WTC11 (cell line): ENCODE measurements at regions not wholly inside any gene's neighbourhood (a gene's known extent, or its start where the extent isn't known, plus 50 kb on each side); places are given as distances from the start of the nearest gene placed in this dataset.

Source experiments
- ATAC-seq: fragments of 200-7000 bp; cut with Tn5 transposase; 2 replicates; pipeline ENCODE4 v1.10.0; 2021; ENCODE audit warnings: mild to moderate bottlenecking, moderate library complexity
- CTCF ChIA-PET: fragments of 300-600 bp; sonication (Branson Sonifier 250); formaldehyde crosslinking; loops from one replicate; lab custom pipeline; 2021; ENCODE audit warnings: antibody characterized with exemption; lab: Charles Lee
- POLR2A ChIA-PET: fragments of 350-600 bp; sonication (Branson Sonifier 250); formaldehyde crosslinking; loops from one replicate; lab custom pipeline; 2021; ENCODE audit warnings: antibody characterized with exemption; lab: Charles Lee
- DNase-seq: peaks from one replicate; pipeline ENCODE4 v3.0.0; 2021; ENCODE audit warnings: low spot score
- H3K27ac Mint-ChIP-seq: 2 replicates; pipeline ENCODE4 v1.8.0; 2021; ENCODE audit warnings: mixed read lengths
- H3K27me3 Mint-ChIP-seq: 2 replicates; pipeline ENCODE4 v1.8.0; 2021; ENCODE audit warnings: low read depth, mild to moderate bottlenecking, moderate library complexity, mixed read lengths
- H3K36me3 Mint-ChIP-seq: 2 replicates; pipeline ENCODE4 v1.8.0; 2021; ENCODE audit warnings: mixed read lengths
- H3K4me1 Mint-ChIP-seq: 2 replicates; pipeline ENCODE4 v1.8.0; 2022; ENCODE audit warnings: mixed read lengths
- H3K4me3 Mint-ChIP-seq: 2 replicates; pipeline ENCODE4 v1.8.0; 2021; ENCODE audit warnings: mild to moderate bottlenecking, moderate library complexity, mixed read lengths
- H3K9me3 Mint-ChIP-seq: 2 replicates; pipeline ENCODE4 v1.8.0; 2021; ENCODE audit warnings: mixed read lengths
- AFF4 ChIP-seq: sonication (generic); formaldehyde crosslinking; IDR thresholded peaks from 2 replicates; pipeline ENCODE4 v1.8.1; 2023; ENCODE audit warnings: mild to moderate bottlenecking, missing genetic modification reagents, borderline replicate concordance
- ATF1 ChIP-seq: sonication (generic); formaldehyde crosslinking; IDR thresholded peaks from 2 replicates; pipeline ENCODE4 v1.8.1; 2023; ENCODE audit warnings: mild to moderate bottlenecking, moderate library complexity, missing genetic modification reagents
- ATF2 ChIP-seq: sonication (generic); formaldehyde crosslinking; IDR thresholded peaks from 2 replicates; pipeline ENCODE4 v1.8.1; 2022; ENCODE audit warnings: low read depth, missing genetic modification reagents, borderline replicate concordance
- CREB1 ChIP-seq: sonication (generic); formaldehyde crosslinking; IDR thresholded peaks from 2 replicates; pipeline ENCODE4 v1.8.0; 2023; ENCODE audit warnings: mild to moderate bottlenecking, missing genetic modification reagents
- CREM ChIP-seq: sonication (generic); formaldehyde crosslinking; IDR thresholded peaks from 2 replicates; pipeline ENCODE4 v1.8.1; 2022; ENCODE audit warnings: mild to moderate bottlenecking, missing genetic modification reagents, moderate library complexity
- E2F1 ChIP-seq: sonication (generic); formaldehyde crosslinking; IDR thresholded peaks from 2 replicates; pipeline ENCODE4 v1.8.0; 2022; ENCODE audit warnings: mild to moderate bottlenecking, missing genetic modification reagents
- E2F5 ChIP-seq: sonication (generic); formaldehyde crosslinking; IDR thresholded peaks from 2 replicates; pipeline ENCODE4 v1.8.1; 2022; ENCODE audit warnings: mild to moderate bottlenecking, moderate library complexity, missing genetic modification reagents
- ELF4 ChIP-seq: sonication (generic); formaldehyde crosslinking; IDR thresholded peaks from 2 replicates; pipeline ENCODE4 v1.8.1; 2022; ENCODE audit warnings: low read depth, mild to moderate bottlenecking, moderate library complexity, missing genetic modification reagents
- GRHL2 ChIP-seq: fragments of 250-450 bp; sonication (Bioruptor Pico); IDR thresholded peaks from 2 replicates; pipeline ENCODE4 v1.8.0; 2022; ENCODE audit warnings: mild to moderate bottlenecking, moderate library complexity; ENCODE audit not compliant: insufficient replicate concordance, severe bottlenecking
- NFE2L1 ChIP-seq: sonication (generic); formaldehyde crosslinking; IDR thresholded peaks from 2 replicates; pipeline ENCODE4 v1.8.1; 2023; ENCODE audit warnings: missing genetic modification reagents
- NFYB ChIP-seq: sonication (generic); formaldehyde crosslinking; conservative IDR thresholded peaks from 2 replicates; pipeline ENCODE4 v1.8.0; 2022; ENCODE audit warnings: low read depth, missing genetic modification reagents
- NR3C1 ChIP-seq: sonication (generic); formaldehyde crosslinking; conservative IDR thresholded peaks from 2 replicates; pipeline ENCODE4 v1.8.1; 2023; ENCODE audit warnings: low read depth, mild to moderate bottlenecking, missing genetic modification reagents
- OVOL2 ChIP-seq: fragments of 250-450 bp; sonication (Bioruptor Pico); IDR thresholded peaks from 2 replicates; pipeline ENCODE4 v1.9.0; 2021; ENCODE audit warnings: mild to moderate bottlenecking, borderline replicate concordance
- PRRX2 ChIP-seq: fragments of 250-450 bp; sonication (Bioruptor Pico); IDR thresholded peaks from 2 replicates; pipeline ENCODE4 v1.8.0; 2021; ENCODE audit warnings: mild to moderate bottlenecking
- RELA ChIP-seq: sonication (generic); formaldehyde crosslinking; IDR thresholded peaks from 2 replicates; pipeline ENCODE4 v1.8.1; 2022; ENCODE audit warnings: missing genetic modification reagents, mild to moderate bottlenecking, borderline replicate concordance
- SOX15 ChIP-seq: fragments of 250-450 bp; sonication (Bioruptor Pico); IDR thresholded peaks from 2 replicates; pipeline ENCODE4 v1.9.0; 2021; ENCODE audit warnings: mild to moderate bottlenecking
- SP1 ChIP-seq: sonication (generic); formaldehyde crosslinking; conservative IDR thresholded peaks from 2 replicates; pipeline ENCODE4 v1.8.1; 2022; ENCODE audit warnings: missing genetic modification reagents
- TCF7 ChIP-seq: sonication (generic); formaldehyde crosslinking; IDR thresholded peaks from 2 replicates; pipeline ENCODE4 v1.8.0; 2022; ENCODE audit warnings: mild to moderate bottlenecking, low read depth, missing genetic modification reagents, moderate library complexity
- USF1 ChIP-seq: sonication (generic); formaldehyde crosslinking; IDR thresholded peaks from 2 replicates; pipeline ENCODE4 v1.8.0; 2022; ENCODE audit warnings: mild to moderate bottlenecking, missing genetic modification reagents
- ZNF416 ChIP-seq: fragments of 250-450 bp; sonication (Bioruptor Pico); IDR thresholded peaks from 2 replicates; pipeline ENCODE4 v1.9.0; 2021; ENCODE audit warnings: mild to moderate bottlenecking, inconsistent platforms
- ZNF532 ChIP-seq: fragments of 250-450 bp; sonication (Bioruptor Pico); IDR thresholded peaks from 2 replicates; pipeline ENCODE4 v1.9.0; 2021; ENCODE audit warnings: mild to moderate bottlenecking, borderline replicate concordance
- ZNF671 ChIP-seq: fragments of 250-450 bp; sonication (Bioruptor Pico); IDR thresholded peaks from 2 replicates; pipeline ENCODE4 v1.8.0; 2021; ENCODE audit warnings: mild to moderate bottlenecking

- Mint-ChIP-seq H3K4me1 (no peaks in the 10 kb centered on the region), H3K36me3 (no peaks in the 10 kb centered on the region), H3K27ac (no peak overlapping the region), H3K27me3 (no peaks in the 10 kb centered on the region), H3K4me3 (no peak overlapping the region), H3K9me3 (0 out of 2 replicates have a peak, but pooled peaks cover 8% of the 10 kb centered on the region)
- TF ChIP-seq E2F5 (no peak), NFYB (CRISPR knock-in tag) (no peak), RELA (CRISPR knock-in tag) (no peak), OVOL2 (CRISPR knock-in tag) (no peak), ATF1 (CRISPR knock-in tag) (no peak), NR3C1 (CRISPR knock-in tag) (no peak), USF1 (CRISPR knock-in tag) (no peak), CREM (CRISPR knock-in tag) (no peak), E2F1 (no peak), CREB1 (CRISPR knock-in tag) (no peak), SOX15 (no peak)
- ATAC-seq (no peak), DNase-seq (no peak)
- ChIA-PET POLR2A (interaction anchor here (0.7 kb wide), 1 partner anchor 11 kb away, joined by 3 read pairs; no protein-coding TSS in a partner anchor), CTCF (no interaction called here)
Observed at GRCh38 chr10:89134963-89135362, 72.2 kb downstream of the CH25H start.

GRCh38 chr10:89129911-89130310, 77.2 kb downstream of the CH25H start:
- Mint-ChIP-seq H3K4me3 (no peak overlapping the region), H3K36me3 (no peaks in the 10 kb centered on the region), H3K9me3 (0 out of 2 replicates have a peak, but pooled peaks cover 3% of the 10 kb centered on the region), H3K27me3 (no peaks in the 10 kb centered on the region), H3K27ac (no peak overlapping the region), H3K4me1 (no peaks in the 10 kb centered on the region)
- ATAC-seq = no peak
- no peak for DNase-seq
- POLR2A ChIA-PET = no interaction called here
- CTCF ChIA-PET = no interaction called here
- TF ChIP-seq SP1 (CRISPR knock-in tag) (no peak), PRRX2 (no peak), AFF4 (no peak), ATF2 (no peak), TCF7 (CRISPR knock-in tag) (no peak), ZNF416 (no peak), NFE2L1 (CRISPR knock-in tag) (no peak), ELF4 (CRISPR knock-in tag) (no peak), GRHL2 (CRISPR knock-in tag) (no peak), ZNF532 (CRISPR knock-in tag) (no peak), ZNF671 (CRISPR knock-in tag) (no peak)
- TF ChIP-seq, all 79 proteins: peak for 0
